ENCODE measurements at regions not wholly inside any gene's neighbourhood (a gene's known extent, or its start where the extent isn't known, plus 50 kb on each side); places are given as distances from the start of the nearest gene placed in this dataset.

GRCh38 chr5:120207129-120207528 lies 257.0 kb upstream of the PRR16 start:
- no peaks in the 10 kb centered on the region for H3K9me3 ChIP-seq (ENCODE audit: control insufficient read depth in 2 of 2, insufficient read depth in 1 of 2, low read depth in 1 of 2, low read length in 1 of 2)
- FAIRE-seq (no peak), DNase-seq (no peak)
- H3K36me3 ChIP-seq (ENCODE audit: control insufficient read depth in 3 of 3, insufficient read depth in 2 of 3, low read depth in 1 of 3, low read length in 3 of 3): no peaks in the 10 kb centered on the region
- H3K4me3 ChIP-seq (ENCODE audit: low read depth in 1 of 3, low read length in 3 of 3): no peak overlapping the region
- H3K4me1 ChIP-seq (ENCODE audit: control insufficient read depth in 3 of 3, insufficient read depth in 2 of 3, low read depth in 1 of 3, low read length in 2 of 3): no peaks in the 10 kb centered on the region
- no peaks in the 10 kb centered on the region for H3K27me3 ChIP-seq (ENCODE audit: control insufficient read depth in 3 of 3, insufficient read depth in 3 of 3, low read length in 3 of 3)
- H3K27ac ChIP-seq (ENCODE audit: low read depth in 1 of 3, low read length in 2 of 3): no peak overlapping the region

- Histone ChIP-seq H3K4me1 (ENCODE audit: control insufficient read depth in 3 of 3, insufficient read depth in 2 of 3, low read depth in 1 of 3, low read length in 2 of 3) (no peaks in the 10 kb centered on the region), H3K27ac (ENCODE audit: low read depth in 1 of 3, low read length in 2 of 3) (no peak overlapping the region), H3K27me3 (ENCODE audit: control insufficient read depth in 3 of 3, insufficient read depth in 3 of 3, low read length in 3 of 3) (no peaks in the 10 kb centered on the region), H3K36me3 (ENCODE audit: control insufficient read depth in 3 of 3, insufficient read depth in 2 of 3, low read depth in 1 of 3, low read length in 3 of 3) (no peaks in the 10 kb centered on the region), H3K4me3 (ENCODE audit: low read depth in 1 of 3, low read length in 3 of 3) (no peak overlapping the region), H3K9me3 (ENCODE audit: control insufficient read depth in 2 of 2, insufficient read depth in 1 of 2, low read depth in 1 of 2, low read length in 1 of 2) (no peaks in the 10 kb centered on the region)
- 76 to 97% (median 80%) methylated on average over 2 of the region's 2 CpGs for WGBS, 3 donors
- no peak for DNase-seq
- no peak for FAIRE-seq
Observed at GRCh38 chr5:120217001-120217400, 247.1 kb upstream of the PRR16 start.

- H3K4me3 ChIP-seq (ENCODE audit: low read depth in 1 of 3, low read length in 3 of 3): no peak overlapping the region
- DNase-seq: no peak
- no peaks in the 10 kb centered on the region for H3K36me3 ChIP-seq (ENCODE audit: control insufficient read depth in 3 of 3, insufficient read depth in 2 of 3, low read depth in 1 of 3, low read length in 3 of 3)
- no peaks in the 10 kb centered on the region for H3K9me3 ChIP-seq (ENCODE audit: control insufficient read depth in 2 of 2, insufficient read depth in 1 of 2, low read depth in 1 of 2, low read length in 1 of 2)
- no peaks in the 10 kb centered on the region for H3K27me3 ChIP-seq (ENCODE audit: control insufficient read depth in 3 of 3, insufficient read depth in 3 of 3, low read length in 3 of 3)
- no peak for FAIRE-seq
- no peak overlapping the region for H3K27ac ChIP-seq (ENCODE audit: low read depth in 1 of 3, low read length in 2 of 3)
- H3K4me1 ChIP-seq (ENCODE audit: control insufficient read depth in 3 of 3, insufficient read depth in 2 of 3, low read depth in 1 of 3, low read length in 2 of 3): no peaks in the 10 kb centered on the region
- WGBS, 3 donors: 78 to 95% (median 87%) methylated on average over 3 of the region's 3 CpGs
Observed at GRCh38 chr5:120219988-120220387, 244.1 kb upstream of the PRR16 start.

GRCh38 chr5:120225524-120225923 lies 238.6 kb upstream of the PRR16 start:
- Histone ChIP-seq H3K27me3 (ENCODE audit: control insufficient read depth in 3 of 3, insufficient read depth in 3 of 3, low read length in 3 of 3) (no peaks in the 10 kb centered on the region), H3K9me3 (ENCODE audit: control insufficient read depth in 2 of 2, insufficient read depth in 1 of 2, low read depth in 1 of 2, low read length in 1 of 2) (no peaks in the 10 kb centered on the region), H3K36me3 (ENCODE audit: control insufficient read depth in 3 of 3, insufficient read depth in 2 of 3, low read depth in 1 of 3, low read length in 3 of 3) (no peaks in the 10 kb centered on the region), H3K4me1 (ENCODE audit: control insufficient read depth in 3 of 3, insufficient read depth in 2 of 3, low read depth in 1 of 3, low read length in 2 of 3) (no peaks in the 10 kb centered on the region), H3K4me3 (ENCODE audit: low read depth in 1 of 3, low read length in 3 of 3) (no peak overlapping the region), H3K27ac (ENCODE audit: low read depth in 1 of 3, low read length in 2 of 3) (no peak overlapping the region)
- 36 to 67% (median 40%) methylated on average over 2 of the region's 2 CpGs for WGBS, 3 donors
- no peak for DNase-seq
- FAIRE-seq: no peak

- DNase-seq (no peak), FAIRE-seq (no peak)
- Histone ChIP-seq H3K4me3 (ENCODE audit: low read depth in 1 of 3, low read length in 3 of 3) (no peak overlapping the region), H3K36me3 (ENCODE audit: control insufficient read depth in 3 of 3, insufficient read depth in 2 of 3, low read depth in 1 of 3, low read length in 3 of 3) (no peaks in the 10 kb centered on the region), H3K27ac (ENCODE audit: low read depth in 1 of 3, low read length in 2 of 3) (no peak overlapping the region), H3K4me1 (ENCODE audit: control insufficient read depth in 3 of 3, insufficient read depth in 2 of 3, low read depth in 1 of 3, low read length in 2 of 3) (no peaks in the 10 kb centered on the region), H3K9me3 (ENCODE audit: control insufficient read depth in 2 of 2, insufficient read depth in 1 of 2, low read depth in 1 of 2, low read length in 1 of 2) (no peaks in the 10 kb centered on the region), H3K27me3 (ENCODE audit: control insufficient read depth in 3 of 3, insufficient read depth in 3 of 3, low read length in 3 of 3) (no peaks in the 10 kb centered on the region)
- 70 to 85% (median 72%) methylated on average over 10 of the region's 10 CpGs for WGBS, 3 donors
Observed at GRCh38 chr5:120228262-120229031, 235.7 kb upstream of the PRR16 start.

- H3K36me3 ChIP-seq (ENCODE audit: control insufficient read depth in 3 of 3, insufficient read depth in 2 of 3, low read depth in 1 of 3, low read length in 3 of 3): no peaks in the 10 kb centered on the region
- 63 to 92% (median 80%) methylated on average over 1 of the region's 1 CpG for WGBS, 3 donors
- FAIRE-seq (no peak), DNase-seq (no peak)
- no peaks in the 10 kb centered on the region for H3K9me3 ChIP-seq (ENCODE audit: control insufficient read depth in 2 of 2, insufficient read depth in 1 of 2, low read depth in 1 of 2, low read length in 1 of 2)
- H3K4me1 ChIP-seq (ENCODE audit: control insufficient read depth in 3 of 3, insufficient read depth in 2 of 3, low read depth in 1 of 3, low read length in 2 of 3): no peaks in the 10 kb centered on the region
- H3K27me3 ChIP-seq (ENCODE audit: control insufficient read depth in 3 of 3, insufficient read depth in 3 of 3, low read length in 3 of 3): no peaks in the 10 kb centered on the region
- H3K4me3 ChIP-seq (ENCODE audit: low read depth in 1 of 3, low read length in 3 of 3): no peak overlapping the region
- H3K27ac ChIP-seq (ENCODE audit: low read depth in 1 of 3, low read length in 2 of 3): no peak overlapping the region
Observed at GRCh38 chr5:120229036-120229435, 235.1 kb upstream of the PRR16 start.

- H3K4me1 ChIP-seq (ENCODE audit: control insufficient read depth in 3 of 3, insufficient read depth in 2 of 3, low read depth in 1 of 3, low read length in 2 of 3): no peaks in the 10 kb centered on the region
- no peaks in the 10 kb centered on the region for H3K36me3 ChIP-seq (ENCODE audit: control insufficient read depth in 3 of 3, insufficient read depth in 2 of 3, low read depth in 1 of 3, low read length in 3 of 3)
- H3K9me3 ChIP-seq (ENCODE audit: control insufficient read depth in 2 of 2, insufficient read depth in 1 of 2, low read depth in 1 of 2, low read length in 1 of 2): no peaks in the 10 kb centered on the region
- H3K27me3 ChIP-seq (ENCODE audit: control insufficient read depth in 3 of 3, insufficient read depth in 3 of 3, low read length in 3 of 3): no peaks in the 10 kb centered on the region
- no peak overlapping the region for H3K27ac ChIP-seq (ENCODE audit: low read depth in 1 of 3, low read length in 2 of 3)
- no peak for FAIRE-seq
- H3K4me3 ChIP-seq (ENCODE audit: low read depth in 1 of 3, low read length in 3 of 3): no peak overlapping the region
- DNase-seq: no peak
- 94 to 97% (median 94%) methylated on average over 1 of the region's 1 CpG for WGBS, 3 donors
Observed at GRCh38 chr5:120231563-120231962, 232.5 kb upstream of the PRR16 start.

GRCh38 chr5:120236360-120236759 lies 227.7 kb upstream of the PRR16 start:
- Histone ChIP-seq H3K27ac (ENCODE audit: low read depth in 1 of 3, low read length in 2 of 3) (no peak overlapping the region), H3K4me3 (ENCODE audit: low read depth in 1 of 3, low read length in 3 of 3) (no peak overlapping the region), H3K4me1 (ENCODE audit: control insufficient read depth in 3 of 3, insufficient read depth in 2 of 3, low read depth in 1 of 3, low read length in 2 of 3) (no peaks in the 10 kb centered on the region), H3K9me3 (ENCODE audit: control insufficient read depth in 2 of 2, insufficient read depth in 1 of 2, low read depth in 1 of 2, low read length in 1 of 2) (no peaks in the 10 kb centered on the region), H3K36me3 (ENCODE audit: control insufficient read depth in 3 of 3, insufficient read depth in 2 of 3, low read depth in 1 of 3, low read length in 3 of 3) (no peaks in the 10 kb centered on the region), H3K27me3 (ENCODE audit: control insufficient read depth in 3 of 3, insufficient read depth in 3 of 3, low read length in 3 of 3) (no peaks in the 10 kb centered on the region)
- 15 to 55% (median 24%) methylated on average over 3 of the region's 3 CpGs for WGBS, 3 donors
- FAIRE-seq (no peak), DNase-seq (no peak)

GRCh38 chr5:120239086-120239485 lies 225.0 kb upstream of the PRR16 start:
- Histone ChIP-seq H3K9me3 (ENCODE audit: control insufficient read depth in 2 of 2, insufficient read depth in 1 of 2, low read depth in 1 of 2, low read length in 1 of 2) (no peaks in the 10 kb centered on the region), H3K4me1 (ENCODE audit: control insufficient read depth in 3 of 3, insufficient read depth in 2 of 3, low read depth in 1 of 3, low read length in 2 of 3) (no peaks in the 10 kb centered on the region), H3K36me3 (ENCODE audit: control insufficient read depth in 3 of 3, insufficient read depth in 2 of 3, low read depth in 1 of 3, low read length in 3 of 3) (no peaks in the 10 kb centered on the region), H3K4me3 (ENCODE audit: low read depth in 1 of 3, low read length in 3 of 3) (no peak overlapping the region), H3K27me3 (ENCODE audit: control insufficient read depth in 3 of 3, insufficient read depth in 3 of 3, low read length in 3 of 3) (no peaks in the 10 kb centered on the region), H3K27ac (ENCODE audit: low read depth in 1 of 3, low read length in 2 of 3) (no peak overlapping the region)
- FAIRE-seq (no peak), DNase-seq (no peak)
- WGBS, 3 donors: 28 to 40% (median 33%) methylated on average over 1 of the region's 1 CpG

Measured in small intestine (tissue), 7 donors.